ENCODE measurements at regions not wholly inside any gene's neighbourhood (a gene's known extent, or its start where the extent isn't known, plus 50 kb on each side); places are given as distances from the start of the nearest gene placed in this dataset.

DNA sequence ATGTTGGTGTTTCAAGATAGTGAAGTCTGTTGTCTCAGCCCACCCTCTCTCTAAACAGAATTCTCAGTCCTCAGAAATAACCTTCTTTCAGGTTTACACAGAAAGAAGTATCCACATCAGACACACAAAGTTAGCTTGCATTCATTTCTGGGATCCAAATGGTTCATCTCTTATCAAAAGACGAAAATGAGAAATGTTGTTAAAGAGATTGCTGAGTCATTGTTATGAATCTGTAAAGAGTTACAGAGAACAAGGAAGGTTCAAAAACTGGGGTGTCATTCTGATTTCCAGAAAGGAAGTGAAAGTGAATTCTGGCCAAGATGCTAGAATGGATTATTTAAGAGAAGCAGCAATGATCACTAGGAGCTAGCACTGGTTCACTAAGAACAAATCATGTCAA, 90.5 kb upstream of the ATXN1 start:
- DNase-seq (ENCODE audit: low read depth), result no peak

DNA sequence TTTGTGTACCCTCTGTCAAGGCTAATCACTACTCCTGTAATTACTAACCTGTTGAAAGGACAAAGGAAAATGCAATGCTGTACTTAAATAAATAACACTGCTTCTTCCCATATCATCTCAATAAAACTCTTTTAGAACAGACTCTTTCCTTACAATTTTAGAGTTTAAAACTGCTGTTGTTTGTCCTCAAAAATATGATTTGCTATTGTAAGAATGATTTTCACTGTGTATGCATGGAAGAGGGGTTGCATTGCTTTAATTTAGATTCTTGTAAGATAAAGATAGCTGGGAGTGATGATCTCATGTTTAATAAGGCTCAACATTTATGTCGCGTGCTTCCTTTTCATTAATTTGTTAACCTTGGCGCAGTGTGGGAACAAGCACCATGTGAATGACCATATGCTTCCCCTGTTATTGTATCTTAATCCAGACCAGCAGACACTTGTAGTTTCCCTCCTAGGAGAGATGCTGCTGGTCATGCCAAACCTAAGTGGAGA, 89.8 kb upstream of the ATXN1 start:
- DNase-seq (ENCODE audit: low read depth), result no peak

DNA sequence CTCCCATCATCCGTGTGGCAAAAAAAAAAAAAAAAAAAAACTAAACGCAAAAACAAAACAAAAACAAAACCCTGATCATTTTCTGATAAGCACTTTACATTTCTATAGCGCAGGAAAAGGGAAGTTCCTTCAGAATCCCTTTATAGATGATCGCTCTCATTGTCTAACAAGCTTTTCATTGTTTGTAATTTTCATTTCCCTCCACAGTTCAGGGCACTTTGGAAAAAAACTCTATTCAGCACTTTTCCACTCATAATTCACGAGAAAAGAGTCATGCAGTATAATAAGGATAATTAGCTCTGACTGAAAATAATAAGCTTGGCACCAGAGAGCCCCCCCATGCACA, 89.4 kb upstream of the ATXN1 start:
- no peak for DNase-seq (ENCODE audit: low read depth)

DNA sequence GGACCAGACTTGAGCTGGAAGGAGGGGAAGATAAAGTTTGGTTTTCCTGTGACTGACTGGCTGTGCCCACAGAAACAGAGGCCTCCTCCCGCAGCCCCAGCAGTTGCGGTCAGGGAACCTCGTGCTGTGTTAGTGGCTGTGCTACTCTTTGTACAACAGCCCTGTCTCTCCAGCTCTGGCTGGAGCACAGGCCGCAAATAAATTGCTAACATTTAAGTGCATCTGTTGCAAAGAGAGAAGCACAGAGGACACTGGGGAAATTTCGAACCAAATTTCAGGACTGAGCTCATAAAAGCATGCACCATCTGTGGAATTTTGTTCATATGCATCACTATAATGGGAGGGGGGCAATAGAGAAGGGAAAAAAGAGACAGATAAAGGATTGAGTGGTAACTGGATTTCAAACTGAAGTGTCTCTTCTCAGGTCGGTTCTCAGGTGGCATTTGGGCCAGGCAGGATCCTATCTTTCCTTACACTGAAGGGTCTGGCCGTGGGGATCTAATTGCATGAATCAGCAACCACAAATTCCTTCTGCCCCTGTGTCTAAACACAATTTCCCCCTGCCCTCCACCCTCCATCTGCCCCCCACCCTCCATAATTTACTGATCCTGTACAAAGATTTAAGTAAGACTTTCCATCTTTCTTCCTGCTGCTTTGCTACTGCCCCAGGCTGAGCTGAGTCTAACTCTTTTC, 88.9 kb upstream of the ATXN1 start:
- no peak for DNase-seq (ENCODE audit: low read depth)

DNA sequence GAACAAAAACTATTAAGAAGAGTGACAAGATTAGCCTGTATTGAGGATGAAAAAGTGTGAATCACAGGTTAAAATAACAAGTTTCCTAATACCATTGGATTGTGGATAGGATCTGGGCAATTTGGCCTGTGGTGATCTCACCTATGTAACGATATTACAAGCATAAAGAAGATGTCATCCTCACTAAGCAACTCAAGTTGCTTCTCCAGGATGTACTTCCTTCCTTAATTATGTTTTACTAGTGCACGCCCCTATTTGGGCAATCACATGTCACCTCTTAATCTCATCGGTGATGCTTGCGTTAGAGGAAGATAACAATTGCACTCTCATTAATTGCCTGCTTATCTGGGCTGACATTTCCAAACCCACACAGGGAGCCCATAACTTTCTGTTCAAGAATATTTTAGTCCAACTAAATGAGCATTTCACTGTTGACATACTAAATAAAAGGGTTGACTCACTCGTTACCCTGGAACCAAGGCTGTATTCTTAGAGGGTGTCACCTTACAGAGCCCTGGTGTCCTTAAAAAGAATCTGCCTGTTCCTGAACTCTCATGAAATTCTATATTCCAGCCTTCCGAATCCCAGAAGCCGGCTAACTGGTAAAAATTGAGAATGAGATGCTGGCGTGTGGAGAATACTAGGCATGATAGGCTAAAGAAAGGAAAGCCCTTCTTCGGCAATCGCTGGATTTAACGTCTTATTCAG, 88.2 kb upstream of the ATXN1 start:
- DNase-seq (ENCODE audit: low read depth), result no peak

DNA sequence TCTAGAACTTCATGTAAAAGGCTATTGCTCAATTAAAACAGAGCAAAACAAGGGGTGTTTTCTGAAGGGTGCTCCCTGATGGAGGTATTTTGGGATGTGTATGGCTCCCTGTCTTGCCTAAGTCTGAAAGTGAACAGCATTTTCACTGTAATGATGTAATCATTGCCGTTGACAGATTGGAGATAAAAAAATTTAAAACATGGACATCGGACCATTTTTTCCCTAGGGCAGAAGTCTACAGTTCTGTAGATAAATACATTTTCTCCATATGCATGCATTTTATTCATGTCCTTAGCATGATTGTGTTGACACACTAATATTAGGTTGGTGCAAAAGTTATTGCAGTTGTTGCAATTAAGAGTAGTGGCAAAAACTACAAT, 85.1 kb upstream of the ATXN1 start:
- no peak for DNase-seq (ENCODE audit: low read depth)

DNA sequence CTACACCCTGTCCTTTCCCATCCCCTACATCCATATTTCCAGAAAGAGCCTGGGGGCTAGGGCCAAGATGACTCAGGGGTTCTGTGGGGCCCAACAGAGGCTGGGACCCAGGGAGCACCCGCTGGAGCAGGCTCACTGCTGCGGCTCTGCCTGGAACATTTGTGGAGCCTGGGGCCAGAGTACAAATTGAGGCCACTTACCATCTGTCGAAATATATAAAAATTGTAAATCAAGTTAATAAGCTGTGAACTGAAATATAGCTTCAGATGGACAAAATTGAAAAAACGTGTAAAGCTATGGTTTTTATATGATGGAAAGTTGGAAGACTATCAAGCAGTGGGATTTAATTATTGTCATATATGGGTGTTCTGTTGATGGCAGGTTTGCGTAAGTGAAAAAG, 82.9 kb upstream of the ATXN1 start:
- DNase-seq (ENCODE audit: low read depth), result no peak

DNA sequence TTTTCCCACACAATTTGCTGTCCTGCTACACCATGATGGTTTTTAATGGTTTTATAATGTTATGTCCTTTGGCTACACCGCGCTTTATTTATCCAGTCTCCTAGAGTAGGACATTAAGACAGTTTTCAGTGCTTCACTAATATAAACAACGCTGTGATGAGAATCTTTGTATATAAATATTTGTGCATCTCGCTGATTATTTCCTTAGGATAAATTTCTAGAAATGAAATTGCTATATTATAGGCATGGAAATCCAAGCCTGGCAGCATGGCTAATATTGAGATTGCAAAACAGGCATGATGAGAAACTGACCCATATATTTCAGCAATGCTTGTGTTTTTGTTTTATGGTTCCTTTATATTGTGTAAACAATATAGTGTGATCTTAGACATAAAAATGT, 81.4 kb upstream of the ATXN1 start:
- DNase-seq (ENCODE audit: low read depth), result no peak

DNA sequence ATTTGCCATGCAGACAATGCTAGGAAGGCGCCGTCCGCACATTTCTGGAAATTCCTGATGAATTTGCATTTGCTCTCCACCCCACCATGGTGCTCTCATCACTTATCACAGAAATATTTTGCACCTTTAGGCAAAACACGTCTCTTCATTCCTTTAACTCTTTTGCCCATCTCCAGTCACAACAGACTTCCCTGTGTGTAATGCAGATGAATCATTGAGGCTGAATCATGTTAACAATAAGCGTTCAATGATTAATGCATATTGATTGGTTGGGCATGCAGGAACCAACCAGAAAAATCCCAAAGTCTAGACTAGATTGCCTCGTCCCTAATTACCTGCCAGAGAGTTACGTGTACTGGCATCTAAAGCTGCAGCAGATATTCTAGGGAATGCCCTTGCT, 80.0 kb upstream of the ATXN1 start:
- no peak for DNase-seq (ENCODE audit: low read depth)

DNA sequence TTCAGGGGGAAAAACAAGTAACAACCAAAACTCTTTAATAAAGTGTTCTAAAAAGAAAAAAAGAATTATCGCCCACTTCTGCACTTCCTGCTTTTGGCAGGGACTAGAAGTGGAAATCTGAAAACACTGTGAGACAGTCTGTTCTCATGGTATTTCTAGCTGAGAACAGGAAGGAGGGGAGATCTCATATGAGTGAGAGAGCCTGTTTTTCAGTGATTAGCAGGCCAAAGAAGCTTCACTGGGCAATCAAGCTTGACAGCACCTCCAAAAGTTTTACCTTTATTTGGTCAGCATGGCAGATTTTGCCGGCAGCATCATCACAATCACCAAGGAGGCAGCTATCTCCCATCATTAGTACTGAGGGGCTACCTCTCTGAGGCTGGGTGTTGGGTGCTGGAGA, 79.5 kb upstream of the ATXN1 start:
- DNase-seq (ENCODE audit: low read depth), result no peak

DNA sequence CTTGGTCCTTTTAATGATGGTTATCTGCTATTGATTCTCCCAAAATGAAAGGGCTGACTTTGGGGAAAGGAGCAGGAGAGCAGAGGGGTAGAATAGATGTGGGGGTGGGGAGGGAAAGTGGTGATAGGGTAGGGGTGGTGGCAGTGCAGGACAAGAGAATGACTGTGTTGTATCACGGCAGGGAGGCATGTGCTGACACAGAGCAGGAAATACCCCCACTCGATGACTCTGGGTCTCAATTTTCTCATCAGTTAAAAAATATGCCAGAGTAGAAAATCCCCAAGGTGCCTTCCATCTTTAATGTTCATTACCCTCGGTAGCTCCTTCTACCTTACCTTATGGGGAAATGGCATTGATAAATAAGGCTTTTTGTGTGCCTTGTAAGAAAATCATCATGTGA, 79.0 kb upstream of the ATXN1 start:
- no peak for DNase-seq (ENCODE audit: low read depth)

DNA sequence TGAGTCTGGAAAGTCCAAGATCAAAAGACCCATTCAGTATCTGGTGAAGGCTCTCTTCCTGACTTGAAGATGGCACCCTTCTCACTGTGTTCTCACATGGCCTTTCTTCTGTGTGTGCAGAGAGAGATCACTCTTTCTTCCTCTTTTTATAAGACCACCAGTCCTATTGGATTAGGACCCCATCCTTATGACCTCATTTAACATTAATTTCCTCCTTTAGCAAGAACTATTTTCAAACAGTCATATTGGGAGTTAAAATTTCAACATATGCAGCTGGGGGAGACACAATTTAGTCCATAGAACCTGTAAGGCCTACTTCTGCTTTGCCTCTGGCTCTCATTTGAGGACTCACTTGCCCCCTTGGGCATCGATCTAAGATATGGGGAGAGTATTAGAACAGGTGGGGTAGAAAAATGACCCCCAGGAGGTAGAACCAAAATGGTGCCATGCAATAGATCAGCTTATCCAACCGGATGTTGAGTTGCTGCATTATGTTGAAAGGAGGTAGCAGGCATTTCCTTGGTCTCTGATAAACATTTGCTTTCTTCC, 78.4 kb upstream of the ATXN1 start:
- no peak for DNase-seq (ENCODE audit: low read depth)

DNA sequence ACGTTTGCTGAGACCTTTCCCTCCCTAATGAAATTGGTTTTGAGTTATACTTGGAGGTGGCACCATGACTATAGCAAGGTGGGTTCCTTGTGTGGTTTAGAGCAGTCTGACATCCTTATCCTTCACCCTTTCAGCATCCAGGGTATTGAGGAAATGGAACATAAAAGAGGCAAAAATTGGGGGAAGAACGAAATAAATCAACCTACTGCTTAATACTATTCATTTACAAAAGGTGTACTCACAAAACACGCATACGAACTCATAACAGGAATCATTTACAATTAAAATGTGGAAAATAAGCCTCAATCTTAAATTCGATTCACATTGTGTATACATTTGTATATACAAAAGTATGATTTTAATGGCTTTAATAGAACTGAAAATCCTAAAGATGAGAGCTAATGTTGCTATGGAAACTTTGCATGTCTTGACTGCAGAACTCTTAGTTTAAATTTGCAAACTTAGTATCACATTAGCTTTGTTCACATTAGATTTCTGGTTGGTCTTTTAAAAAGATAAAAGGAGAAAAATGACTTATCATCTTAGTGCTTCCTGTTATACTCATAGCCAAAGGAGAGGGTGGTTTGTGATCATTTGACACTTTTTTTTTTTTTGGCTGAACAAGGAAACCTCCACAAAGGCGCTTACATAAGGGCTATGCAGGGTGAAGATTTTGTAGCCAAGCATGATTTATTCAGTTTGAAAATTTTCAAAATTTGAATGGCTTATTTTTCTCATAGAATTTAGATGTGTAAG, 76.1 kb upstream of the ATXN1 start:
- no peak for DNase-seq (ENCODE audit: low read depth)

DNA sequence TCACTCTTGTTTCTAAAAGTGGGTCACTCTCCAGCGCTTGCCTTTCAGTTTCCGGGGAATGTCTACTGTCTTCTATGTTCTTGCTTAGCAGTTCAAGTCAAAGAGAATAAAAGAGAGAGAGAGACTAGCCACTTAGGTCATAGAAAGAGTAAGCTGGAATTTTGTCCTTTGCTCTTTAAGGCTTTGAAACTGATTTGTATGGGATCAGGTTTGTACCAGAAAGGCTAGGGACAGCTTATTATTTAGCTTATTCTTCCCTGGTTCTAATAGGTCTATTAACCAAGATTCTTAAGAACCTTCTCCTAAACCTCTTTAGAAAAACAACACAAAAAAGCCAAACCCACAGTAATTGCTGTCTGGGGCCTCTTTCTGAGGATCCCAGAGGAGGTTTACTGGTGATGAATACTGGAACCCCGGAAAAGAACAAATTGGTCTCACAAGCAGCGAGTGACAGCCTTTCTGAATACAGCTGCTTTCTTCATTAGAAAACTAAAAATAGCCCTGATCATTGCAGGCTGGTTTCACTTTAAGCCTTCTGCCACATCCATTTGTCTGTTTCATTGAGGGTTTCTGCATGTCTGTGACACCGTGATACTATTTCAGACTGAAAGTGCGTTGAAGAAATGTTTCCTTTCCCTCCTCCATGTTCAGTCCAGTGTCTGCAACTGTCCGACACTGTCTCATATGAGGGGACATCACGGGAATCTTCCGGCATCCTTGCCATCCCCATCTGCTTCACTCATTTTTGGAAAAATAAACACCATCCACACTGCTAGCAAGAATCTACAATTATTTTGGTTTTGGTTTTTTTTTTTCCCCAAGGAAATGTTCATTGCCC, 75.1 kb upstream of the ATXN1 start:
- no peak for DNase-seq (ENCODE audit: low read depth)

DNA sequence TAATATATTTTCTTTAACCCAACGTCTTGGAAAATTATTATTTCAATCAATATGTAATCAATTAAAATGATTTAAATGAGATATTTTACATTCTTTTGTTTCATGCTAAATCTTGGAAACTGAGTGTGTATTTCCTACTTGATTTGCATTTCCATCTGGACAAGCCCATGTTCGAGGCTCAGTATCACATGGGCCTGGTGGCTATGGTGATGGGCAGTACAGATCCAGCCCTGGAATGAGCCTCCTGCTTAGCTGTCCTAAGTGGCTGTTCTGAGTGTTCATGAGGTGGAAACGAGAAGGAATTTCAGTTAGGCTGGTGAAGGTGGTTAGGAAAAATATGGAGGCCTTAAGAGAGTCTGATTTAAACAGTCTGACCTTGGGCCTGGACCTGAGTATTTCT, 73.0 kb upstream of the ATXN1 start:
- no peak for DNase-seq (ENCODE audit: low read depth)

DNA sequence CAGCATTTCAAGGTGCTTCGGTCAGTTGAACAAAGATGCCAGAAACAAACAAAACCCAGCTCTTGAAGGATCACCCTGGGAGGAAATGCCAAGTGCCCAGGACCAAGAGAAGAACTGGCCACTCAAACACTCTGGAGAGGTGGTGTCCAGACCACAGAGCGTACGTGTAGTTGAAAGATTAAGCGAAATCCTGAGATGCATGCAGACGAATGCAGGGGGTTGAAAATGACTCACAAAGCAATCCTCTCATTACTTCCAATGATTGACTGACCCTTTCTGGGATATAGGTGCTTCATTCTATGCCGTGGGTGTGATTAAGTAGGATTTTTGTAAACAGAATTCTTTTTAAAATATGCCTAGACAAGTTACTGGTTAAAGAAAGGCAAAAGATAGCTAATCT, 71.5 kb upstream of the ATXN1 start:
- no peak for DNase-seq (ENCODE audit: low read depth)

DNA sequence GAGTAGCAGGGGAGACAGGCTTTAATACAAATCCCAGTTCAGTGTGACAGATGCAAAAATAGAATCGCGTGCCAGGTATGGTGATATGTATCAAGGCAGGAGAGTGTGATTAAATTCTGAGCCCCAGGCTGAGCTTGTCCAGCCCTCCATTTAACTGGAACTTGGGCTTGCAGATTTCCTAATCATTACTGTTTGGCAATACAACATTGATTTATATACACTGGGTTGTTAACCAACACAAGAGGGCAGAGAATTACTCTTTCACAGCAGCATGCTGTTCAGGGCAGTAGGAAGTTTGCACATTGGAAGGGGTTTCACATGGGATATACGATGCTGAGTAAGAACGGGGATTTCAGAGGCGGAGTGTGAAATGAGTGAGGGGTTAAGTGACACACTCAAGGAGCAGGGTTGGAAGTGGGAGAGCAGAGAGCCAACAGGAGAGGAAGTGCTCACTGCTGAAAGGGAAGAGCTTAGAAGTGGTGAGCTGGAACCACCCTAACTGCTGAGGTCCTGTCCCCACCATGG, 70.8 kb upstream of the ATXN1 start:
- DNase-seq (ENCODE audit: low read depth), result no peak

DNA sequence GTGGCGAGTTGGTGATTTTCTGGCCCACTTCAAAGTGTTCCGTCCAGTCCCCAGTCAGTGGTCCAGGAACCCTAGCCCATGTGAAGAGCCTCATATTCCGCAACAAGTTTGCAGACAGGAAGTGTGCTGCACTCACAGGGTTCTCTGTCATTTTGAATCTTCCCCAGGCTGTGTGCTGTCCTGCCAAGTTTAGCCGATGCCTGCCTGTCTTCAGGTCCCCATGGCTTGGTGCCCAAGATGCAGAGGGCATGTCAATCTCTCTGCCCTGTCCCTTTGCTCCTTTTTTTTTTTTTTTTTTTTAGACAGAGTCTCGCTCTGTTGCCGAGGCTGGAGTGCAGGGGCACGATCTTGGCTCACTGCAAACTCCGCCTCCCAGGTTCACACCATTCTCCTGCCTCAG, 69.9 kb upstream of the ATXN1 start:
- DNase-seq (ENCODE audit: low read depth), result no peak

DNA sequence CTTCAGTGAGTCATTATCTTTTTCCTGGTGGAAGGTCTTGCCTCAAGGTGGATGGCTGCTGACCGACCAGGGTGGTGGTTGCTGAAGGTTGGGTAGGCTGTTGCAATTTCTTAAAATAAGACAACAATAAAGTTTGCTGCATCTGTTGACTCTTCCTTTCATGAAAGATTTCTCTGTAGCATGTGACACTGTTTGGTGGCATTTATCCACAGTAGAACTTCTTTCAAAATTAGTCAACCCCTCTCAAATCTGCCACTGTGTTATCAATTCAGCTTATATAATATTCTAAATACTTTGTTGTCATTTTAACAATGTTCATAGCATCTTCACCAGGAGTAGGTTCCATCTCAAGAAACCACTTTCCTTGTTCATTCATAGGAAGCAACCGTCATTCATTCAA, 66.8 kb upstream of the ATXN1 start:
- DNase-seq (ENCODE audit: low read depth), result no peak

DNA sequence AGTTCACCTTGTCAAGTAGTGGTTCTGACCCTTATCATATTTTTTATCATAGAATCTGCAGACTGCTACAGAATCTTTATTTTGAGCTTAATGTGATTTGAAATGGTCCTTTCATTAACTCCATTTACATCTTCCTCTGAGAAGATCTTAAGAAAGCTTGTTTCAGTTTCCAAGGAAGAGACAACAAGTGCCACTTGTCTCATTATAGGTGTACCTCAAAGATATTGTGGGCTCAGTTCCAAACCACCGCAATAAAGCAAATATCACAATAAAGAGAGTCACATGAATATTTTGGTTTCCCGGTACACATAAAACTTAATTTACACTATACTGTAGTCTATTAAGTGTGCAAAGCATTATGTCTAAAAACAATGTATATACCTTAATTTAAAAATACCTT, 66.4 kb upstream of the ATXN1 start:
- DNase-seq (ENCODE audit: low read depth), result no peak

DNA sequence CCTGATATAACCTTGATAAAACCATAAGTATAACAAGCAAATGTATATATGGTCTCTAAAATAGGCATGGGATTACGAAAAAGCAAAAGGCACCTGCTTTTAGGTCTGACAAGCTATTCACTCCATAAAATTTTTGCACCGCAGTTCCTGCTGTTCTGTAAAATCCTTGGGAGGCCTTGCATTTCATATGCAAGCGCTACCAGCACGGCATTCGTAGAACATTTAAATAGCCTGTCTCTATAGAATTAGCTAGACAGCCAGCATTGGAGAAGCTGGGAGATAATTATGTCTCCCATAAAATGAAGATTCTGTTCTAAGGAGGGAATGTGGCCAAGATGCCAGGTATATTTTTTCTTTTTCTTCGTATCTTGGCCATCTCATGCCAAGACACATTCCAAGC, 64.5 kb upstream of the ATXN1 start:
- DNase-seq (ENCODE audit: low read depth), result no peak
